ENCODE measurements at regions not wholly inside any gene's neighbourhood (a gene's known extent, or its start where the extent isn't known, plus 50 kb on each side); places are given as distances from the start of the nearest gene placed in this dataset.

- no peaks in the 10 kb centered on the region for H3K4me1 Mint-ChIP-seq (ENCODE audit: low read depth)
- intact Hi-C loops (cut with micrococcal nuclease): no loop called here
- H3K36me3 Mint-ChIP-seq (ENCODE audit: low read depth): no peaks in the 10 kb centered on the region
- H3K27ac Mint-ChIP-seq: no peak overlapping the region
- no peaks in the 10 kb centered on the region for H3K9me3 Mint-ChIP-seq
- no peak overlapping the region for H3K4me3 Mint-ChIP-seq
- no peaks in the 10 kb centered on the region for H3K27me3 Mint-ChIP-seq
These were observed 244.2 kb upstream of the LRIG1 start for GRCh38 chr3:66744986-66745385.

DNA sequence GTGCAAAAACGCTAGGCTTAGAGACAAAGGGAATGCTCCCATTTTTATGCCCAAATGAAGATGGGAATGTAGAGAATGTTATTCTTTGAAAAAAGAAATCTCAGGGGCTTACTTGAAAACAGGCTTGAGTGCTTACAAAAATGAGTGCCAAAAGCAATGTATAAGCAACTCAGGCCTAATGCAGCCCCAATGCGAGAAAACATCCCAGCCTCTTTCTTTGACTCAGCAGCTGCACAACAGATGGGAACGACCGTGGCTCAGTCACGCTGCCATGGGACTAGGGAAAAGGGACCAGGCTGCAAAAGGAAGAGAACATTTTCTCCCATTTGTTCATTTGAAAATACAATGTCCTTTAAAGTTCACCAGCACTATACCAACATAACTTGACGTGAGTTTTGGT is 246.4 kb upstream of the LRIG1 start:
- H3K36me3 Mint-ChIP-seq (ENCODE audit: low read depth): no peaks in the 10 kb centered on the region

GRCh38 chr3:66747696-66748095 is 246.9 kb upstream of the LRIG1 start:
- Mint-ChIP-seq H3K27ac (no peak overlapping the region), H3K27me3 (peaks cover 1% of the 10 kb centered on the region)

More for the DNA sequence above, 246.4 kb upstream of the LRIG1 start:
- Mint-ChIP-seq H3K4me1 (ENCODE audit: low read depth) (no peaks in the 10 kb centered on the region), H3K27me3 (peaks cover under 1% of the 10 kb centered on the region), H3K27ac (no peak overlapping the region), H3K9me3 (no peaks in the 10 kb centered on the region), H3K4me3 (no peak overlapping the region)
- intact Hi-C loops (cut with micrococcal nuclease): no loop called here

DNA sequence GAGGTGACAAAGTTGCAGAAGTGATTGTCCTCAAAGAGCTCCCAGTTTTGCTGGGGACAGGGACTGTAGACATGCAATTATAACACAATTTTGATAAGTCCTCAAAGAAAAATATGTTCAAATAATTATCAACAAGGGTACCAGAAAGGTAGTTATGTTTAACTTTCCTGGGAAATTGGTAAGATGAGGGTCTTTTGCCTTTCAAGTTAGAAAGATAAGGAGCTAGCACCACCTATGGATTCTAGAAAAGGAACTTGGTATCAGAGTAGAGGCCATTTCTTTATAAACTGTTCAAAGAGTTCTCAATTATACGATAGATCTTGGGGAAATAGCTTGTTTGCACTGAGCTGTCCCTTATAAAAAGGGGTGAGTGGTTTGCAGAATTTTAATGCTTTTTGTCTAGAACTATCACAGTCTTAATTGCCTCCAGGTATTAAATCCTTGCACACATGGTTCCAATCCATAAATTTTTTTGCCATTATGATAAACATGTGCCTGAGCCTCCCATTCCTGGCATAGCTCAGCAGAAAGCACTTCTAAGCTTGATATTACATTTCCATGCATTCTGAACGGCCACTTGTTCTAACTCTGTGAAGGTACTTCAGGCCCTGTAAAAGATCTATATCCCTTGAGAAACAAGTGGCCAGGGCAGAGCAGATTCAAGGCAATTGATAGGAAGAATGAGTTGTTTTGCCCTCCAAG is 247.5 kb upstream of the LRIG1 start:
- H3K4me3 Mint-ChIP-seq: no peak overlapping the region
- no peaks in the 10 kb centered on the region for H3K9me3 Mint-ChIP-seq
- H3K27me3 Mint-ChIP-seq: peaks cover 1% of the 10 kb centered on the region
- intact Hi-C loops (cut with micrococcal nuclease): no loop called here
- no peaks in the 10 kb centered on the region for H3K36me3 Mint-ChIP-seq (ENCODE audit: low read depth)
- H3K27ac Mint-ChIP-seq: no peak overlapping the region
- H3K4me1 Mint-ChIP-seq (ENCODE audit: low read depth): no peaks in the 10 kb centered on the region

More at GRCh38 chr3:66747696-66748095, 246.9 kb upstream of the LRIG1 start:
- intact Hi-C loops (cut with micrococcal nuclease): no loop called here
- no peaks in the 10 kb centered on the region for H3K4me1 Mint-ChIP-seq (ENCODE audit: low read depth)
- H3K9me3 Mint-ChIP-seq: no peaks in the 10 kb centered on the region
- no peaks in the 10 kb centered on the region for H3K36me3 Mint-ChIP-seq (ENCODE audit: low read depth)
- H3K4me3 Mint-ChIP-seq: no peak overlapping the region

DNA sequence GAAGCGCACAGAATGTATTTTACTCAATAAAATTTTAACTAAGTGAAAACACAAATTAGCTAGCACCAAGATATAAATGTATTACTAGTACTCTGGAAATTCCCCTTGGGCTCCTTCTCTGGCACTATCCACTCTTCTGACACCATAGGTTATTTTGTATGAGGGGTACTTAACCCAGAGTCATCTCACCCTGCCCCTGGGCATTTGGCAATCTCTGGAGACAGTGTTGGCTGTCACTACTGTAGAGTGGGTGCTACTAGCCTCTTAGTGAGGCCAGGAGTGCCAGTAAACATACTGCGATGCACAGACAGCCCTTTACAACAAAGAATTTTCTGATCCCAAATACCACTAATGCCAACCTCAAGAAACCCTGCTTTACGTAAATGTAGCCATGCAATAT is 246.3 kb upstream of the KBTBD8 start:
- H3K36me3 Mint-ChIP-seq (ENCODE audit: low read depth): no peaks in the 10 kb centered on the region
- no peaks in the 10 kb centered on the region for H3K9me3 Mint-ChIP-seq
- intact Hi-C loops (cut with micrococcal nuclease): no loop called here
- no peak overlapping the region for H3K27ac Mint-ChIP-seq
- H3K27me3 Mint-ChIP-seq: peaks cover 1% of the 10 kb centered on the region
- H3K4me3 Mint-ChIP-seq: no peak overlapping the region
- no peaks in the 10 kb centered on the region for H3K4me1 Mint-ChIP-seq (ENCODE audit: low read depth)

GRCh38 chr3:66753670-66754069 is 244.4 kb upstream of the KBTBD8 start:
- Mint-ChIP-seq H3K9me3 (no peaks in the 10 kb centered on the region), H3K27ac (no peak overlapping the region), H3K4me3 (no peak overlapping the region), H3K4me1 (ENCODE audit: low read depth) (no peaks in the 10 kb centered on the region), H3K27me3 (peaks cover 1% of the 10 kb centered on the region), H3K36me3 (ENCODE audit: low read depth) (no peaks in the 10 kb centered on the region)
- intact Hi-C loops (cut with micrococcal nuclease): no loop called here

DNA sequence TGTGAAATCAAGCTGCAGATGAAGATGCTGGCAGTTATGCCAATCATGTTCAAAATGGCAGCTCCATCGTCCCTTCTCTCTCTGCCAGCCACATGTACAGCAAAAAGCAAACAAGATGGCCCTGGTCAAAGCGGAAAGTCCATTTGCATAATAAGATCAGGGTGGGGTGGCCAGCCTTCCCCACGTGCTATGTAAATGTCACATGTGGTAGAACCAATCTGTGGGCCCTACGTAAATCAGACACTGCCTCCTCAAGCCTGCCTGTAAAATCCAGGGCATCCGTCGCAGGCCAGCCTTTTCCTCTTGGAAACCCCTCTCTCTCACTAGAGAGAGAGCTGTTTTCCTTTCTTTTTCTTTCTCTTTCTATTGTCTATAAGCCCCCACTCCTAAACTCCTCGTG is 243.5 kb upstream of the KBTBD8 start:
- peaks cover 1% of the 10 kb centered on the region for H3K27me3 Mint-ChIP-seq
- intact Hi-C loops (cut with micrococcal nuclease): no loop called here

DNA sequence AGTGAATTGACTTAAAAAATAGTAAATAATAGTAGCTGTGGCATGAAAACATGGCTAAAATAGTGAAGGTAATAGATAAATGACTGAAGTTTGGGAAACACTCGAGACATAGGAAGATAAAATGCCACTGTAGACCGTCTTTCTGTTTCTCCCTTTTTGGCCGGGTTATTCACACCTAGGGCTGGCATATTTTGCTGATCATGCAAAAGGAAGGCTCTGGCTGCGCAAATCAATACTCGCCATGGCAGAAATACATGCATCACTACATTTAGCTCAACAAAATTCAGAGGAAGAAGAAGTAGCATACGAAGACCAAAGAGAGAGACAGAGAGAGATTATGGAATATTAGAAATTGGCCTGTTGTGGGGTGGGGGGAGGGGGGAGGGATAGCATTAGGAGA is 242.2 kb upstream of the KBTBD8 start:
- H3K27me3 Mint-ChIP-seq: peaks cover 1% of the 10 kb centered on the region
- H3K9me3 Mint-ChIP-seq: no peaks in the 10 kb centered on the region
- no peaks in the 10 kb centered on the region for H3K4me1 Mint-ChIP-seq (ENCODE audit: low read depth)
- no peak overlapping the region for H3K27ac Mint-ChIP-seq
- intact Hi-C loops (cut with micrococcal nuclease): no loop called here
- H3K36me3 Mint-ChIP-seq (ENCODE audit: low read depth): no peaks in the 10 kb centered on the region
- H3K4me3 Mint-ChIP-seq: no peak overlapping the region

More for the DNA sequence above, 243.5 kb upstream of the KBTBD8 start:
- Mint-ChIP-seq H3K27ac (no peak overlapping the region), H3K36me3 (ENCODE audit: low read depth) (no peaks in the 10 kb centered on the region), H3K4me1 (ENCODE audit: low read depth) (no peaks in the 10 kb centered on the region), H3K4me3 (no peak overlapping the region), H3K9me3 (no peaks in the 10 kb centered on the region)

DNA sequence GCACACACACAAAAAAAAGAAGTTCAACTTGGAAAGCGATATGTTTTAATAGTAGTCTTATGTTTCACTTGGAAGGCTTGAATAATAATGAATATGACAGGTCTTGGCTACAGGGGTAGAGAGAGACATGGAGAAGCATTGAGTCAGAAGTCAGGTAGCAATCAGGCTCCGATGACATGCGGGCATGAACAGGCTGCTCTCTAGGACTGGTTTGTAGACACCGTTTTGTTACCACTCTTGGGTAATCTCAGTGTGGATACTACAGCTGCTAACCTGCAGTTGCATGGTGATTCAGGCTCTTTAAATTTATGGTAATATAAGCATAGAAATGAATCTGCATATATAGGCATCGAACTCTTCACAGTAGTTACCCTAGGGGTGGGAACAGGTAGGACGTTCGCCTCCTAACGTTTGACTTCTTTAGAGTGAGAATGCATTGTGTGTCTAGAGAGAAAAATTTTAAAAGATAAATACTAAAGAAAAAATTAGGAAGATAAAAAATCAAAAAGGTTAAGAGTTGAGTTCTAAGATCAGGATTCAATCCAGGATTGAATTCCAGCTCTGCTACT is 241.6 kb upstream of the KBTBD8 start:
- no peaks in the 10 kb centered on the region for H3K9me3 Mint-ChIP-seq
- H3K27ac Mint-ChIP-seq: no peak overlapping the region
- no peaks in the 10 kb centered on the region for H3K36me3 Mint-ChIP-seq (ENCODE audit: low read depth)
- no peaks in the 10 kb centered on the region for H3K4me1 Mint-ChIP-seq (ENCODE audit: low read depth)
- H3K27me3 Mint-ChIP-seq: peaks cover 1% of the 10 kb centered on the region
- H3K4me3 Mint-ChIP-seq: no peak overlapping the region
- intact Hi-C loops (cut with micrococcal nuclease): no loop called here

DNA sequence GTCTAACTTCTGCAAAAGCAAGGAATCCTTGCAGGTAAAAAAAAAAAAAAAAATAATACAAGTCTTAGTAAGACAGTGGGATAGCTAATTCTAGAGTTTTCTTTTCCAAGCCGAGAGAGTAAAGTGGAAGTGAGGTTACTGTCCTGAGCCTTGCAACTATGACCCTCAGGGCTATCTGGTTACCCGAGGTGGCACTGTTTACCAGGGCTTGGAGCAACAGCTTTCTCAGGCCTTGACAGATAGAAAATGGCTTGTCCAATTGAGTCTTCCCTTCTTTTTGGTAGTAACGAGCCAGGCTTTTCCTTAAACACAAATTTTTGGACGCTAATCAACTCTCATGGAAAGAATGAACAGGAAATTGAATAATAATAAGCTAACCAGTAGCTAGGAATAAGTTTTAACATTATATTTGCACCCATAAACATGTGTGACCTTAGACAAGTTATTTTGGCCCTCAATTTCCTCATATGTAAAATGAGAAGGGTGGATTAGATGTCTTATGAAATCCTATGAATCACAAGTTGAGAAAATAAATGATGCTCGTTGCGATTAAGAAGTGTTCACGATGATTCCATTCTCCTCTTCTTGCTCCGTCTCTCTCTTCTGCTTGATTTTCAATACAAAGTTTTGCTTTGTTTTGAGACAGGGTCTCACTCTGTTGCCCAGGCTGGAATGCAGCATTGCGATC is 236.9 kb upstream of the KBTBD8 start:
- intact Hi-C loops (cut with micrococcal nuclease): no loop called here
- H3K27me3 Mint-ChIP-seq: no peaks in the 10 kb centered on the region
- no peaks in the 10 kb centered on the region for H3K4me1 Mint-ChIP-seq (ENCODE audit: low read depth)
- H3K36me3 Mint-ChIP-seq (ENCODE audit: low read depth): no peaks in the 10 kb centered on the region
- H3K27ac Mint-ChIP-seq: no peak overlapping the region
- H3K9me3 Mint-ChIP-seq: no peaks in the 10 kb centered on the region
- H3K4me3 Mint-ChIP-seq: no peak overlapping the region

DNA sequence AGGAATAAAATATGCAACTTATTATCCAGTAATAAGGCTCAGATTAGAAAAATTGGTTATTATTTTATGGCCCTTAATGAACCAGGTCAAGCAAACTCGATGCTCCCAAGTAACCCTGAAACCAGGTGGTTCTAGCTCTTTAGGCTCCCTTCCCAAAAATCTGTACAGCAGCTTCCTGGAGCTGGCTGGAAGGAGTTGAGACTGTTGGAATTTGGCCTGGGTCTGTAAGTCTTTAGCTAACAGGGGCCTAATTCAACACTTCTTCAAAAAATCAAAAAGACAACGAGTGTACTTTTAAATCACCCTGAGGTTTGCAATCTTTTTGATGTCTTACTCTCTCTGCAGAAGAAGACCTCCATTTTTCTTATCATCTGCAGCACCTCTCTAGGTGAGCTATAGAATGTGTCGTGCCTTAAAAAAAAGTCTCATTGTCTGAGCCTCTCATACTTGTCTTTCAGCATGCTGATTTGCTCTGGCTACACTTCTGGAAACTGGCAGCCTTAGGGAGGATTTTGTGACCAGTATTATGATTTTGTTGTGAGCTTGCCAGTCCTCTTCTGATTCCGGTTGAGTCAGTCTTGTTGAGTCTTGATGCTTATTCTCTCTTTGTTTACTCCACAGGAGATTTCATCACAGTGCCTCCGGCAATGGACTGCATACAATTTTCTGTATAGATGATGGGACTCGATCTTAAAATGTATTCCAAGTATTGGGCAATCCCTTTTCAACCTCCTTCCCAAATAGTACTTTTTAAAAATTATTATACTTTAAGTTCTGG is 235.0 kb upstream of the KBTBD8 start:
- Mint-ChIP-seq H3K36me3 (ENCODE audit: low read depth) (no peaks in the 10 kb centered on the region), H3K4me1 (ENCODE audit: low read depth) (no peaks in the 10 kb centered on the region), H3K27ac (no peak overlapping the region), H3K4me3 (no peak overlapping the region), H3K9me3 (peaks cover 2% of the 10 kb centered on the region), H3K27me3 (no peaks in the 10 kb centered on the region)
- intact Hi-C loops (cut with micrococcal nuclease): no loop called here

GRCh38 chr3:66778107-66778506 is 220.0 kb upstream of the KBTBD8 start:
- Mint-ChIP-seq H3K4me1 (ENCODE audit: low read depth) (no peaks in the 10 kb centered on the region), H3K4me3 (no peak overlapping the region), H3K36me3 (ENCODE audit: low read depth) (no peaks in the 10 kb centered on the region), H3K27me3 (no peaks in the 10 kb centered on the region), H3K27ac (no peak overlapping the region), H3K9me3 (no peaks in the 10 kb centered on the region)
- intact Hi-C loops (cut with micrococcal nuclease): no loop called here

DNA sequence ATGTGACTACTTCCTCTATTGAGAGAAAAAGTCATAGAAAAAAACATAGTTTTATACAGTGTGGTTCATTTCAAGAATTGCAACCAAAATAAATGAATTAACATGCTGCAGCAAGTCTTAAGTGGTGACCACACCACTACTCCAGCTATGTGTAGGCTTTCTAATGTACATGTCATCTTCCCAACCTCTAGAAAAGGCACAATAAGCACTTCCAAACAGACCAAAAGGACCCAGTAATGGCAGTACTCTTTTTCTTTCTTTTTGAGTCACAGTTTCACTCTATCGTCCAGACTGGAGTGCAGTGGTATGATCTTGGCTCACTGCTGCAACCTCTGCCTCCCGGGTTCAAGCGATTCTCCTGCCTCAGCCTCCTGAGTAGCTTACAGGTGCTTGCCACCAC is 219.3 kb upstream of the KBTBD8 start:
- intact Hi-C loops (cut with micrococcal nuclease): no loop called here
- Mint-ChIP-seq H3K4me1 (ENCODE audit: low read depth) (no peaks in the 10 kb centered on the region), H3K27me3 (no peaks in the 10 kb centered on the region), H3K36me3 (ENCODE audit: low read depth) (no peaks in the 10 kb centered on the region), H3K4me3 (no peak overlapping the region), H3K9me3 (no peaks in the 10 kb centered on the region), H3K27ac (no peak overlapping the region)
